SKM-1 (cell line): ENCODE measurements at regions not wholly inside any gene's neighbourhood (a gene's known extent, or its start where the extent isn't known, plus 50 kb on each side); places are given as distances from the start of the nearest gene placed in this dataset.
"Not testable (repeated sequence)": the region's sequence is repeated elsewhere in the genome, so short reads cannot be mapped to it uniquely, and the experiment has no call there.

Experiments
- DNase-seq: peaks from one replicate; lab custom pipeline; 2025; ENCODE audit not compliant: unreplicated experiment; lab: John Stamatoyannopoulos, UW

GRCh38 chr4:116183241-116183640 lies 902.1 kb downstream of the TRAM1L1 start:
- DNase-seq: no peak

DNA sequence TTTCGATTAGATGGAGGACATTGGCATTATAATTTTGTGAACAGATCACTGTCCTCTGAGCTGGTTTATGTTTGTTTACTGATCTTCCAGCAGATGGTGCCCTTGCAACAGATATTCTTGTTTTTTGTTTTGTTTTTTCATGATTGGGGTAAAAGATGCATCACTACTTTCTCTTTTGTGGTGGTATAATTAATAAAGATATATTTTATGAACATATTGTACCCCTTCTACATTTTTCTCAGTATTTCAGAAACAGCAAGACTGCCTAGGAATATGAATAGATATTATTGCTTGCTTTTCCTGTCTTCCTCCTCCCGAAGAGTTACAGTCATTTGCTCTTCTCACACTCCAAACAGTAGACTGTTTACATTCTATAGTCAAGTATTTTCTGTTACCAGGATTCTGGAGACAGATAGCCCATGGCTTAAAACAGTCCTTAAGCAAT lies 905.2 kb downstream of the TRAM1L1 start:
- no peak for DNase-seq

GRCh38 chr4:116151371-116151770 lies 934.0 kb downstream of the TRAM1L1 start:
- DNase-seq: not testable (repeated sequence)

GRCh38 chr4:116150152-116150551 lies 935.2 kb downstream of the TRAM1L1 start:
- DNase-seq: no peak

- no peak for DNase-seq
These were observed 942.2 kb downstream of the TRAM1L1 start for GRCh38 chr4:116143198-116143597.

- no peak for DNase-seq
These were observed 952.4 kb downstream of the TRAM1L1 start for GRCh38 chr4:116132946-116133345.

GRCh38 chr4:116126794-116127193 lies 958.6 kb downstream of the TRAM1L1 start:
- DNase-seq: no peak

GRCh38 chr4:116122124-116122523 lies 963.3 kb downstream of the TRAM1L1 start:
- no peak for DNase-seq

DNA sequence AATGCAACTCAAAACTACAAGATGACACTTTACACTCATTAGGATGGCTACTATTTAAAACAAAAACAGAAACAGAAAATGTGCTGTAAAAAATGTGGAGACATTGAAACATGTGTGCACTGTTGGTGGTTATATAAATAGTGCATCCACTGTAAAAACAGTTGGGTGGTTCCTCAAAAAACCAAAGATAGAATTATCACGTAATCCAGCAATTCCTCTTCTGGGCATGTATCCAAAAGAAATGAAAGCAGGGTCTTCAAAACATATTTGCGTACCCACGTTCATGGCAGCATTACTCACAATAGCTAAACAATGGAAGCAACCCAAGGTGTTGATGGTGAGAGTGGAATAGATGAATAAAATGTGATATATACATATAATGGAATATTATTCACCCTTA lies 967.2 kb downstream of the TRAM1L1 start:
- DNase-seq: no peak

- DNase-seq: not testable (repeated sequence)
These were observed 972.5 kb downstream of the TRAM1L1 start for GRCh38 chr4:116112861-116113260.

- DNase-seq: no peak
These were observed 974.7 kb downstream of the TRAM1L1 start for GRCh38 chr4:116110713-116111112.

DNA sequence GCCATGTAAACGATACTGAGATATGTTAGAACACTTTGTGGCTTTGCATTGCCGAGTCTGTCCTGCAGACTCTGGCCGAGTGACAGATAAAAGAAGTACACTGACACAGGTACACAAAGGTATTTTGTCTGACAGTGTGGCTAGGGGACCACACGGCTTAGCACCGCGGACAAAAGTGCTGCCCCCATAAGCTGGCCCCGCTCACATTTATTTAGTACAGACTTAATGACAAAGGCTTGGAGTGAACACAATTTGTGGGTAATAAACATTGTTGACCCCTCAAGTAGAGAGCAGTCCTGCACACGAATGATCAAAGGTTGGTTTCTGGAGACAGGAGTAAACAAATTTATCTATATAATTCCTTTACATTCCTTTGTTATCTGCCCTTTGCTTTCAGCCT lies 976.8 kb downstream of the TRAM1L1 start:
- DNase-seq: no peak

GRCh38 chr4:116101321-116101720 lies 984.1 kb downstream of the TRAM1L1 start:
- DNase-seq: no peak

DNA sequence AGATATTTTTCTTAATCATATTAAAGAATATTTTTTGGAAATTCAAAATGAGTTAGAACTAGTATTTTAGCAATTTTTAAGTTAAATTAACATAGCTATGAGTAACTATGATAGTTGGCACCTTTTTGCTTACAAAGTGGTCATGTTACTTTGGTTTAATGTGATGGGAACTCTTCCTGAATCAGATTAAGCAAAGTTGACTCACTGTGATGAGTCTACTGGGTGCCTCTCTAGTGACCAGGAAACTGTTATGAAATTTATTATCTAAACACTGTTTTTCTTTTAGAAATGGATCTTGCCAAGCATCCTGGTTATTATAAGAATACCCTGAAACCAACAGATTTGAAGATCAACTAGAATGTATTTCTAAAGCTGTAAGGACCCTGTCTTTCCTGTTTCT lies 985.8 kb downstream of the TRAM1L1 start:
- DNase-seq: no peak

GRCh38 chr4:116097353-116097752 lies 983.9 kb upstream of the NDST4 start:
- DNase-seq: not testable (repeated sequence)

GRCh38 chr4:116092961-116093360 lies 979.5 kb upstream of the NDST4 start:
- DNase-seq: no peak

DNA sequence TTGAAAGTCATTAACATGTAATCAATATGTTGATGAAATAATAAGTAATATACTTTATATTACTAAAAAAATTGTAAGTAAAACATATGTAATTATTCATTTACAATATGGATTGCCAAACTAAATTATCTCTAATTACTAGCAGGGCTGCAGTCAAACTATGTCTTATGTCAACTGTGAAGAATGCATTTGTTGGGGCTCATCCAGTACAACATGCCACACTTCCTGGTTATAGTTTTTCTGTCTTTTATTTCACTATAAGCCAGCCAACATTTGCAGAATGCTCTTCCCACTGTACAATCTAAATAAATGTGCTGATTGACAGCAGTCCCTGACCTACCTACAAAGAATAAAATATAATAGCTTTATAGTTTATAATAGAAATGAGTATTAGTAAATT lies 975.4 kb upstream of the NDST4 start:
- DNase-seq: no peak

- no peak for DNase-seq
These were observed 969.5 kb upstream of the NDST4 start for GRCh38 chr4:116082808-116083366.

- DNase-seq: no peak
These were observed 959.6 kb upstream of the NDST4 start for GRCh38 chr4:116073051-116073450.

GRCh38 chr4:116070283-116070682 lies 956.9 kb upstream of the NDST4 start:
- no peak for DNase-seq

DNA sequence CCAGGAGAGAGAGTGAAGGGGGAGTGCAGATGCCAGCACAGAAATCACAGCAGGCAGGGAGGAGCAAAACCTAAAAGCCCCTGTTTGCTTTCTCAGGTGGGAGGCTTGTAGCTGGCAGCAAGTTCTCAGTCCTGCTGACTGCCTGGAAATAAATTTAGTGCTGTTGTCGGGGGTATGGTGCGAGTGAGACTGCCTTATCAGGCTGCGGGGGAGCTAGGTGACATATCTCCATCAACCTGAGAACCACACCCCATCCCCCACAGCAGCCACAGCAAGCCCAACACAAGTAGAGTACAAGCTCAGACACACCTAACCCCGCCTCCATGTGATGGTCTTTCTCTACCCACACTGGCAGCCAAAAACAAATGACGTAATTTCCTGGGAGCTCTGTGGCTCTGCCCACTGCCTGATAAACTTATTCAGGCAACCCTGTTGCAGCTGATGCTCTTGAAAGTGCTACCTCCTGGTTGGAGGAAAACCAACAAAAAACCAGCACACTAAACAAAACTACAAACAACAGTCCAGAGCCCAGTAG lies 953.4 kb upstream of the NDST4 start:
- DNase-seq: no peak

GRCh38 chr4:116064331-116064730 lies 950.9 kb upstream of the NDST4 start:
- no peak for DNase-seq

- no peak for DNase-seq
These were observed 945.9 kb upstream of the NDST4 start for GRCh38 chr4:116059361-116059760.
